ENCODE measurements at regions not wholly inside any gene's neighbourhood (a gene's known extent, or its start where the extent isn't known, plus 50 kb on each side); places are given as distances from the start of the nearest gene placed in this dataset.

DNA sequence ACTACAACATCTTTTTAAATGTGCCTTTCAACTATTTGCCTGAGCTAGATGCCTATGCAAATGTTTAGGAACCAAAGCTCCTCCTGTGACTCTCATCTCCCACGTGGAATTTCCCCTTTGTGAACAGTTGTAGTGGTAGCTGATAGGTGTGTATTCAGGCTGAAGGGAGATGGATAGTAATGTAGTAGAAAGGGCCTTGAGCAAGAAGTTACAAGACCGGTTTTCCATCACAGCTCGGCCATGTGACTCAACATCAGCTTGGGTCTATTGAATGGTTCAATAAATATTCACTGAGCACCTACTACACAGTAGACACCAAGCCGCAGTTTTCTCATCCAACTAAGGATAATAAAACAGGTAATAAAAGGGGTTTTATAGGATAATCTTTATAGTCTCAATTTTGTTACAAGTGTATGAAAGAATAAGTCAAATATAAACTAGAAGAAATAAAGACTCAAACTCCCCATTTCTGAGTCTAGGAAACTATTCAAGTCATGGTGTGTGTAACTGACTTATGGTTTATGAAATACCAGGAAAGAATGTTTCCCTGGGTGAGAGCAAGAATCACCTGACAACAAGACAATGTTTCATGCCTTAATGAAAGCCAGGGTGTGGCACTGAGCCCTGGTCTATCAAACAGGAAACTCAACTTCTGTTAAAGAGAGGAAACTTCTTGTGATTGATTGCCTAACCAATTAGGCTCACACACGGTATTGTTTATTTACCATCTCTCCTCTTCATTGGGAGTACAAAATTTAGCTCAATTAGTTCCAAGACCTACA is 187.1 kb upstream of the SPEF2 start:
- no peak for DNase-seq (ENCODE audit: low read depth in 3 of 3)

DNA sequence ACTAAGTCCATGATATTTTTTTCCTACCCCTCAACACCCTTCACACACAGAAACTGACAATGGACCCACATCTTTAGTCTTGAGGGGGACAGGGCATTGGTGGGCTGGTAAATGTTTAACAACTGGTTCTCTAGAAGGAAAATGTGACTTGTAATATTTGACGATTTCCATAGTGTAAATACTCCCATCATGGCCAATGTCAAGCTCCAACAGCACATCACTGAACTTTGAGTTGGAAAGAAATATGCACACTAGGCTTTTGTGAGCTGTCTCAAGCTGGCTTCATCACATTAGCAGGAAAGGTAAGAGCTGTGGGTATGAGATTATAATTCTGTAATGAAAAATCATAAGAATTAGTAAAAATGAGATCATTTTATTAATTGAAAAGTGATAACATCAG is 189.9 kb upstream of the PRLR start:
- no peak for DNase-seq (ENCODE audit: low read depth in 3 of 3)

DNA sequence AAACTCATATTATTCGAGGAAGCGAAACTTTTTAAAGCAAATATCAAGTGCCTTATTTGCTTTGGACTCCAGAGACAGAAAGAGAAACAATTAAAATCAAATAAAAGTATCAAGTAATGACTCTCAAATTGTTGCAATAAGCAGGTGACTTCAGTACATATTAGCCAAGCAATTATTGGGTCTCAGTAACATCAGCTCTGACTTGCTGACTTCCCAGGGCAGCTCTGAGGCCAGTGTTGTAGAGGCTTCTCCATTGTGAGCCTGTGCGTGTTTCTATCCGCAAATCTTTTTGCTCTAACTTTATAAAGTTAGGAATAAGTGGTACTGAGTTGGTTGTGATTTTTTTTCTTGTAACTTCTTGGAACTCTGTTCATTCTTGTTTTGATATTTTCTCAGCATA is 186.8 kb upstream of the PRLR start:
- no peak for DNase-seq (ENCODE audit: low read depth in 3 of 3)

DNA sequence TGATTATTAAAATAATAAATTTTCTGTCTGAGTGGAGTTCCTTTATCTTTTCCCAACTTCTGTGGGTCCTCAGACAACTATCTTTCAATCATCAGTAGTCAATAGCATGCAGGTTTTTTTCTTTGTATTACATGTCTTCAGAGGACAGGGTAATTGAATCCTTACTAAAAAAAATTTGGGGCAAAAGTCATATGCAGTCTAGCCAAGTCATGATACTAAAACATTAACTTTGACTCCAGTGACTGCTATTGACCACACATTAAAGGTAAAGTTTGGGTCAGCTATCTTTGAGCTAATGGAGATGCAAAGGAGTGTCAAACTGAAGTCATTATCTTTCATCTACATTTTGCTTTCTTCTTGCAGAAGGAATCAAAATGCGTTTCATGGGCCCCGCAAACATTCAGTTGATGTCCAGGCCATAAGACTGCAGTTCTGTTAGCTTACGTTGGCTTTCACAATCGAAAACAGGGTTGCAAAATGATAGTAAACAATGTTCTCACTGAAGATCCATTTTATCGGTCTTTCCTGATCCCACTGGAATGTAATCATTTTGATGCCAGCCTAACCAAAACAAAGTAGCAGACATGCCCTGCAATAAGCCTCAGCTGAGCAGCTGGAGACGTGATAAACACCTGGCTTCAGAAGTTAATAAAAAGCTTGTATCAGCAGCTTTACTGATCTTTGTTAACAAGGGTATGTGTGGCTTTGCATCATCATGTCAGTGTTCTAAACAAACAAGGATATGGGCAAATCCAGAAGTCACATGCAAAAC is 186.1 kb upstream of the PRLR start:
- DNase-seq (ENCODE audit: low read depth in 3 of 3), result no peak

DNA sequence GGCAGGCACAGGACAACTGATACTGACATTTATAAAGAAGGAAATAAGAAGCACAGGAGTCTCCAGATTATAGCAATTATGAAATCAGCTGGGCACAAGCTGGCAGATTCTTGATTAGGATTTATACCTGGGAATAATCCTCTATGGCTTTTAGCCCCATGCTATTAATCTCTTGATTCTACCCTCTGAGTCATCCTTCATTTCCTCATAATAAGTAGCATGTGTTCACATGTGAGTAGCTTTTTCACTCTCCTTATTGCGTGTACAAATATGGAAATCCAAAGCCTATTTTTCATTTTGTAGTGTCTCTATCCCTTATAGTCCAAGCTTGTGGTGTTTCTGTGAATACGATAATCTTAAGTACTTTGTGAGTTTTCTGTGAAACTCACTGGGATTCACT is 185.0 kb upstream of the PRLR start:
- DNase-seq (ENCODE audit: low read depth in 3 of 3), result no peak

DNA sequence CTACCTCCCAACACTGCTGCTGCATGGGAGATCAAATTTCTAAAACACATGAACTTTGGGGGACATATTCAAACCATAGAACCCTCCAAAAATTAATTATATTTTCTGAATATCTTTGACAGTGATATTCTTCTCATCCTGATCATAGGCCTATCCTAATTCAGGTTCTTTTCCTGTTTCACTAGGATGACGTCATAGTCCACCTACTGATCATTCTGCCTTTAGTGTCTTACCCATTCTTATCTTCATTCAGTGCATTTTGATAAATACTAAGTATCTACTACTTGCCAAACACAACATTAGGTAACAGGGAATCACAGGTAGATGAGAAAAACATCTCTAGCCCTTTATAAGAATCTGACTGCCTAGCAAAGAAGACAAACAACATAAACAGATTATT is 179.1 kb upstream of the PRLR start:
- DNase-seq (ENCODE audit: low read depth in 3 of 3), result no peak

DNA sequence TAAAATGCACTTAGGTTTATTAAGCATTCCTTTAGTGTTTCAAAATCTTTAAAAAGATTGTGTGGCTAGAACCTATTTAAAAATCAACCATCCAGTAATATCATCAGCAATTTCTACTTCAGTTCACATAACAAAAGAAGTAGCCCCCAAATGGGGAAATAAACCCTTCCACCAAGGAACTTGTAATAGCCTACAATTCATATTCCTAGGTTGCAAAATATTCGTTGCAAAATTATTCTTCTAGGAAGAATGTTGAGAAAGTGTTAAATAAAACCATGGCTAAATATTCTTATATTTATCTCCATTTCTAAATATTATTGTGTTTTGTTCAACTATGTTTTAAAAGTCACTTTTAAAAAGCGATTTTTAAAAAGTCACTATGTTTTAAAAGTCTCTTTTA is 177.9 kb upstream of the PRLR start:
- no peak for DNase-seq (ENCODE audit: low read depth in 3 of 3)

DNA sequence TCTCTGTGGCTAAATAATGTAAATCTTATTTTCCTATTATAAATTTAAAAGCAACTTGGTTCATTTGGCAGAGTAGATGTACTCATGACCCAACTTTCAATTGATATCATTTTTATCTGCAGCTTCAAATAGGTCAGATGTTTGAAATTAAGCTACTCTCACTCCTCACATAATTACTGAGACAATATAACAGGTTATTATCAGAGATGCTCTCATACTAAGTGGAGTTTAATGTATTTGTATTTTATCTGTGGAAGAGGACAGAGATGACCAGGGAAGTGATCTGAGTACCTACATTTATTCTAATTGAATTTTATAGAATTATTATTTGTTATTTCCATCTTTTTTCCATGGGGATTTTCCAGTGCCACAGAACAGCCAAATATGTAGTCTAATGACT is 177.4 kb upstream of the PRLR start:
- no peak for DNase-seq (ENCODE audit: low read depth in 3 of 3)

DNA sequence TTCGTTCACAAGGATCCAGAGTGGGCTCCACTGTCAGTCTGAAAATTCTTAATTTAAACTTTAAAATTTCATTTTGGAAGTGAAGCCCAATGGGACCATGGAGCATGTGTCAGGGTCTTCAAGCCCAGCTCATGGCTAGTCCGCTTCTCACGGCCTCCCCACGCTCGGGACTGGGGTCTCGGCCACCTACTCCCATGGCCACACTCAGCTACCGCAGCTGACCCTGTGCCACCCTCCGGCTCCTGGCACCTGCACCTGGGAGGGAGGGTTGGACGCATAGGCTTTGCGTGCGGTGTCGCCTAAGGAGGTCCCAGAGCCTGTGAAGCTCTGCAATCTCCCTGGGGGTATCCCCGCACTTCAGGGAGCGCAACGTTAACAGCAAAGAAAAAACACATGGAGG is 175.7 kb upstream of the PRLR start:
- no peak for DNase-seq (ENCODE audit: low read depth in 3 of 3)

DNA sequence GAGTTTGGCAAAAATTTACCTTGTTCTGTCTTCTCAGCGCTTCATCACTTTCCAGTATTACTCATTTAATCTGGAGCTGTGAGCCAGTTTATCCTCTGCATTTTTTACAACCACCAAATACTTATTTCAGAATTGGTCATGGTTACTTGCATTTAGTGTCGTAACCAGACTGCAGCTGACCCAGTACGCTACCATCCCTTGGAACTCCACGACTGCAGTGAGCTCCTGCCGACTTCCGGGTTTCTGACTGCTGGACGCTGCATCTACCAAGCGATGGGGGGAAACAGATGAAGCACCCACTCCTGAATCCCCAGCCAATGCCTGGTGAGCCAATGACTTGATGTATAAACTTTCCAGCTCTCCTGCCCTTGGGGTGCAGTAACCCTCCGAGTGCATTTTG is 174.4 kb upstream of the PRLR start:
- no peak for DNase-seq (ENCODE audit: low read depth in 3 of 3)

DNA sequence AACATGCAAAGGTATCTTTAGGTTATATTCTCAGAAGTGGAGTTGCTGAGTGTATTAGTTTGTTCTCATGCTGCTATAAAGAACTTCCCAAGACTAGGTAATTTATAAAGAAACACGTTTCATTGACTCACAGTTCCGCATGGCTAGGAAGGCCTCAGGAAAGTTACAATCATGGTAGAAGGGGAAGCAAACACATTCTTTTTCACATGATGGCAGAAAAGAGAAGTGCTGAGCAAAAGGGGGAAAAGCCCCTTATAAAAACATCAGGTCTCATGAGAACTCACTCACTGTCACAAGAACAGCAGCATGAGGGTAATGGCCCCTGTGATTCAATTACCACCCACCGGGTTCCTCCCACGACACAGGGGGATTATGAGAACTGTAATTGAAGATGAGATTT is 163.6 kb upstream of the PRLR start:
- DNase-seq (ENCODE audit: low read depth in 3 of 3), result no peak

DNA sequence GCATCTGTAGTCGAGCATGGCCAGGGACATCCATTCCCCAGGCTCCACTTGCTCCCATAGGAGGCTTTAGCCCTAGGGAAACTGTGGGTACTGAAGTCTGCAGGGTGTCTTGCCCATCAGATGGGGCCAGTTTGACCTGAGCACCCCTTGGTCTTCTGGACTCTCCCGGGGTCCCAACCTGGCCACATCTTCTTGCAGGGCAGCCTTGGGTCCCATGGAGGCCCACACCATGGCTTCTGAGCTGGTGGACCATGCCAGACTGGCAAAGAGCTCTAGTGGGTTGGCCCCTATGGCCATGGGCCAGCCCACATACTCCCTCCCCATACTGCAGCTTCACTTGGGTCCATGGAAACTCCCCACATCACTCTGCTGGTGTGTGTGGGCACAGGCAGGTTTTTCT is 154.4 kb upstream of the PRLR start:
- no peak for DNase-seq (ENCODE audit: low read depth in 3 of 3)

DNA sequence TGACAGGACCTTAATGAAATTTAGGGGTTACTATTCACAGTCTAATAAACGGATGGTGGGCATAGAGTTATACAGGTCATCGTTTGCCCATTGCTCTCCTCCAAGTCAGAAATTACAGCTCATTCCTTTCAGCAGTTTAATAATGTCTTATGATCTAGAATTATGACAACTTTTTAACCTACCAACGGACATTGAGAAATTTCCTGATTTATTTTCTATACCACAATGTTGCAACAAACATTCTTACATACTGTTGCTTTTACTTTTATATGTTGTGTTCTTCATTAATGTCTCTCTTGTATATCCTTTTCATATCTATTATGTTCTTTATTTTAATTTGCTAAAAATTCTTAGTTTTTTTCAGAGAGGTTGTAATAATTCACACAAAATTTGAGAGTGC is 152.8 kb upstream of the PRLR start:
- no peak for DNase-seq (ENCODE audit: low read depth in 3 of 3)

DNA sequence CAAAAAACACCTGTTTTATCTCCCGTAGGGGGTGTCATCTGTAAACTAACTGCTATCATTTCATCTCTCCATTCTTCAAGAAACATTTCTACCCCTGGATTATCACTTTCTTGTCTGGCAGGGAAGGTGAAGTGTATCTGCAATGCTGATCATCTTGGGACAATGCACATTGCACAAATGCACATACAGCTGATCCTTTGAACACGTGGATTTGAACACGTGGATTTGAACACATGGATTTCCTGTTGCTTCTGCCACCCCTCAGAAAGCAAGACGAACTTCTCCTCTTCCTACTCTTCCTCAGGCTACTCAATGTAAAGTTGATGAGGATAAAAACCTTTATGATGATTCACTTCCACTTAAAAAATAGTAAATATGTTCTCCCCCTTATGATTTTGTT is 147.4 kb upstream of the PRLR start:
- no peak for DNase-seq (ENCODE audit: low read depth in 3 of 3)

DNA sequence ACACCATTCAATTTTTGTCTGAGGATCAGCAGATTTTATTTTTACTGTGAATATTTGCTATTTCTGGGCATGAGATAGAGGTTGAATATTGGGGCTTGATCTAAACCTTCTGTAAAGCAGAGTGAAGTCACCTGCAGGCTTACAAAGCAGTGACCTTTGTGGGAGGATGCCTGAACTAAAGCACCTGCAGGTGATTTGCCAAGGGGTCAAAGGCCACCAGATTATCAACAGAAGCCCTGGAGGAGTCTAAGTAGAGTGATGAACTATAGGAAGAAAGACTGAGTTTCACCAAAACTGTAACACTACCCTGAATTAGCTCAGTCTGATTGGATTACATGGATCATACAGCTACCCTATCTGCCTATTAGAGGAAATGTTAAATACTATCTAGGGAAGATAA is 144.3 kb upstream of the PRLR start:
- no peak for DNase-seq (ENCODE audit: low read depth in 3 of 3)

DNA sequence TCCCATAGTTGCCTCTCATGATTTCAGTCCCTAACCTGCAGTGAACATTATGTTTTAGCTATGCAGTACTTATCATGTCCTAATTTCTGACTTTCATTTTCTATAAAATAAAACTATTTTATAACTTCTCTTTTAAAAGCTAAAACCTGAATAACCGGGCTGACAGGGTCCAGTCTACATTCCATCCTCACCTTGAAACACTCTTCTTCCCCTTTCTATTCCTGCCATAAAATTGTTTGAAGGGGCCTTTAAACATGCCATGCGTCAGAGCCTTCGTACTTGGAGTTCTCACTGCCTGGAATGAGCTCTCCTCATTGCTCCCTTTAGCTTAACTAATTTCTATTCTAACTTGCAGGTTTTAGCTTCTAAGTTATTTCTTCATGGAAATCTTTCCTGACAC is 143.0 kb upstream of the PRLR start:
- no peak for DNase-seq (ENCODE audit: low read depth in 3 of 3)

DNA sequence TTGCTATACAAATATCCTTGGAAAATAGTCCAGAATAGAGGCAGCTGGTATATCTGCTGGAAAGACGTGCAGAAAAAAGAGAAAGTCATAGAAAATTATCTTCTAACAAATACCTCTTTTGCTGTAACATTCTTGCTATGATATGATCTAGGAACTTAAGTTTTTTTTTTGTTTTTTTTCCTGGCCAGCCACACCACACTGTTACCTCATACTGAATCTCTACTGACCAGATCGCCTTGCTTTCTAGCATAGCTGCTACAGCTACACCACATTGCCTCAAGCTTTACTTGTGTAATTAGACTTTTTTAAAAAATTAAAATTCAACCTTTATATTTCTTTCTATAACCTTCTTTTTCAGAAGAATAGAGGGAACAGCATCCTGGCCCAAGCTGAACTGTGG is 142.2 kb upstream of the PRLR start:
- DNase-seq (ENCODE audit: low read depth in 3 of 3), result no peak

DNA sequence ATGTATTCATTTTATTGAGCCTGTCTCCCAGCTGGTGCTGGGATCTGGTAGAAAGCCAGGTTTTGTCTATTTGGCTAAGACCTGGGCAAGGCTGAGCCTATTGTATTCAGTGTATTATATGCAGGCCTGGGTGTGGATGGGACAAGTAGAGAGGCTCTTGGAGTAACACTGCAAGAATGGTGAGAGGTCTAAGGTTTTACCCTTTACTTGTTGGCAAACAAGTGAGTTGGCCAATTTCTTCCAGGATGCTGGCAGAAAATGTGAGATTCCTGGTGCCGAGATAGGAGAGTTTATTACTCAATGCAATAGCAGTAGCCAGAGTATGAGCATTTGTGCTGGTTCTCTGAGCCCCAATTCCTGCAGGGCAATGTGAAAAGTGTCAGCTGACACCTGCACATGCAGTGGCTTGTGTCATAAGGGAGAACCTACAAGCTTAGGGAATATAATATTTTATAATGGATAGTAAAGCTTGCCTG is 141.7 kb upstream of the PRLR start:
- DNase-seq (ENCODE audit: low read depth in 3 of 3), result no peak

DNA sequence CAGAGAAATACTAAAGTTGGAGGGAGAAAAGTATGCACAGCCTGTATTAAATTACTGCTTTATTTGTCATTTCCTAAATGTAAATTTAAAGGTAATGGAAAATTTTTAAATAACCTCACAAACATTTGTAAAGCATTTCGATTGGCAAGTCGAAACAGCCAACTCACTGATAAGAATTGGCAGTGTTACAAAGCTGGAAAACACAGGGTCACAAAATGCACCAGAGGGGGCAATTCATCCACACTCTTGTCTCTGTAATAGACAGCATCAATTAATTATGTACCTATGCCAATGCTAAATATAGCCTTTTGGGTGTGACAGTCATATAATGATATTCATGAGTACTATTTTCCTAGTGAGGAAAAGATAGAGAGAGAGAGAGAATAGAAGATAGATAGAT is 140.6 kb upstream of the PRLR start:
- DNase-seq (ENCODE audit: low read depth in 3 of 3), result no peak

DNA sequence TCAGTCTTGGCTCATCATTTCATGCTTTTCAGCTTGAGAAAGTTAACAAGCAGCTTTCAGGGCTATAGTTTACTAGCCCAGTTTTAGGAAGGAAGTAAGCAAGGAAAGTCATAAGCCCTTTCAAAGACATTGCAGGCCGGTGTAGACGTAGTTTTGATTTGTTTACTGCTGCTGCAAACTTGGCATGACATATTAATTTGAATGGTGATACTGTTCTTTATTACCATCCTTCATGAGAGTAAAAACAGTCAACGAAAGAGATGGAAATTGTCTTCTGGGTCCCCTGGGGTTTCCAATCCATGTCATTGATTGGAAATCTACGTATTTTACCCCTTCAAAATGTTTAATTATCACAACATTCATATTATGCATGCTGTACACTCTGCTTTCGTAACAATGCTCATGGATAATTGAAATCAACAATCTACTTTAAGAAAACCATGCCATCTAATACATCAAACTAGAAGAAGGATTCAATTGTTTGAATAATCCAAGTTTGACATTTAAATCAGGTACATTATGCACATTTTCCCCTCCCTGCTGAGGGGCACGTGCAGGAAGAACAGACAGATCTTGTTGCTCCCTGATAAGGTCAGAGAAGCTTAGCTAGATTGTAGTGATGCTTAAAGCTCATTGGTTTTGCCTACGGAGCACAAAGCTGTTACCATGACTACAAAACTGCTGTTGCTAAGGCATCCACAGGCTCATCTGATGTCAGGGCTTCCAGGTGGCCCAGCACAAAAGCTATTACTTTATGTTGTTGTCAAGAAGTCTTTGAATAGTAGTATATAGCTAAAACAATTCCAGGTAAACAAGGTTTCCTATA is 139.9 kb upstream of the PRLR start:
- no peak for DNase-seq (ENCODE audit: low read depth in 3 of 3)

DNA sequence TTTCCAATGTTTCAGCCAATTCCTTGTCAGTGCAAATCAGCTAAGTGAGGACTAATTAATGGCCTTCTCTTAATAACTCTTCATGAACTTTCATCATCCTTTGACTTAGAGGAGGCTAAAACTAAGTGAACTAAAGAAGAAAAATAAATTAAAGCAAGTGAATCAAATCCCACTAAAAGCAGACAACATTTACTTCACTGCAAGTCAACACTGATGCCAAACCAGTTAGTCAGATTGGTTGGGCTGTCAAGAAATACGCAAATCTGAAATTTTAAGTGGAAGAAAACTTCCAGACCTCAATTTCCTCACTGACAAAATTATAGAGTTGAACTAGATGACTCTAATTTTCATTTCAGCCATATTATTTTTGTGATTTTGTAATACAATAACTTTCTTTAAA is 137.2 kb upstream of the PRLR start:
- no peak for DNase-seq (ENCODE audit: low read depth in 3 of 3)

DNA sequence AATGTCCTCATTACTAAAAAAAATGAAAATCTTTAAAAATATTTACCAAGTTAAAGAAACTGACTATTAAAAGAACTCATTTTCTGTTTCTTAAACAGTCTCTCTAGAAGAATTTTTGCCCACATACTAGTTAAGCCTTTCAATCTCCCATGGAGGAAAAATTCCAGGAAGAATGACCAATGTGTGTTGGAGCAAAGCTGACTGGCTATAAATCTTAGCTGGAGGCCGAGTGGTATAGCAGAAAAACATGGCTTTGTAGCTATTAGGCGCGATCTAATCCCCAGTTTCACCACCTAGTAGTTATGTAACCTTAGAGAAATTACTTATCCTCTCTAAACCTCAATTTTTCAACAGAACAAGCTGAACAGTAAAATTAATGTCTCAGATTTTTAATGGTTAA is 135.5 kb upstream of the PRLR start:
- DNase-seq (ENCODE audit: low read depth in 3 of 3), result no peak

DNA sequence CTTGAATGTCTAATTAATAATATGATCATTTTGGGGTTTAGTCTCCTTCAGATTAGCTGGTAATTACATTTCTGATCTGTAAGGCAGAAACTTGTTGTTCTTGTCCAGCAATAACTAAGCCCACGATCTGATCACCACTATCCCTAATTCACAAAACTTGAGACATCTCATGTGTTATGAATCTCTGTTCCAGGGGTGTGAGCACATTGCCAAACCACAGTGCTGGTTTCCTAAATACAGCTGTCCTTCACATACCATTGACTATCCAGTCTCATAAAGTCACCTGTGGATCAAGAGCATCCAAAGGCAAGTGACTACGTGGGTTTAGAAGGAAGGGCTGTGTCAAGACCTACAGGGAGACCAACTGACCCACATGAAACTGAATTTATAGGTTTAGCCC is 134.1 kb upstream of the PRLR start:
- no peak for DNase-seq (ENCODE audit: low read depth in 3 of 3)
